DOHH2 (cell line): ENCODE measurements at regions not wholly inside any gene's neighbourhood (a gene's known extent, or its start where the extent isn't known, plus 50 kb on each side); places are given as distances from the start of the nearest gene placed in this dataset.

Experiments used
- H3F3A ChIP-seq: fragments of 200-600 bp; sonication (generic), shearing (Covaris generic); 2 replicates; pipeline ENCODE4 v1.6.0; 2016; ENCODE audit warnings: antibody characterized with exemption, mild to moderate bottlenecking; ENCODE audit not compliant: control insufficient read depth, insufficient read depth
- H3K27ac ChIP-seq: fragments of 200-600 bp; sonication (generic); 2 replicates; pipeline ENCODE4 v1.5.1; 2014; ENCODE audit warnings: low read depth, mild to moderate bottlenecking, low read length, moderate library complexity
- H3K27me3 ChIP-seq: fragments of 200-600 bp; sonication (generic); 2 replicates; pipeline ENCODE4 v1.6.1; 2014; ENCODE audit warnings: mild to moderate bottlenecking, low read length, mixed read lengths; ENCODE audit not compliant: control insufficient read depth
- H3K36me3 ChIP-seq: fragments of 200-600 bp; sonication (generic); 2 replicates; pipeline ENCODE4 v1.6.1; 2014; ENCODE audit warnings: mild to moderate bottlenecking, low read length, moderate library complexity, mixed read lengths; ENCODE audit not compliant: control insufficient read depth
- H3K4me1 ChIP-seq: fragments of 200-600 bp; sonication (generic); 2 replicates; pipeline ENCODE4 v1.6.1; 2014; ENCODE audit warnings: mild to moderate bottlenecking, low read length, mixed read lengths; ENCODE audit not compliant: control insufficient read depth
- H3K4me2 ChIP-seq: fragments of 200-600 bp; sonication (generic); 2 replicates; pipeline ENCODE4 v1.6.0; 2014; ENCODE audit warnings: mild to moderate bottlenecking, low read length, moderate library complexity
- H3K4me3 ChIP-seq: fragments of 200-600 bp; sonication (generic); 2 replicates; pipeline ENCODE4 v1.5.1; 2014; ENCODE audit warnings: mild to moderate bottlenecking, low read length, mixed read lengths
- H3K79me2 ChIP-seq: fragments of 200-600 bp; sonication (generic); 2 replicates; pipeline ENCODE4 v1.6.1; 2014; ENCODE audit warnings: mild to moderate bottlenecking, low read length, mixed read lengths; ENCODE audit not compliant: control insufficient read depth
- H3K9me2 ChIP-seq: fragments of 200-600 bp; sonication (generic); replicated peaks from 2 replicates; pipeline ENCODE4 v1.6.1; 2014; ENCODE audit warnings: mild to moderate bottlenecking, low read length, mixed read lengths; ENCODE audit not compliant: control insufficient read depth
- H3K9me3 ChIP-seq: fragments of 200-600 bp; sonication (generic); 2 replicates; pipeline ENCODE4 v1.6.1; 2014; ENCODE audit warnings: antibody characterized with exemption, low read length, mixed read lengths; ENCODE audit not compliant: control insufficient read depth, insufficient read depth
- H4K20me1 ChIP-seq: fragments of 200-600 bp; sonication (generic); 2 replicates; pipeline ENCODE4 v1.6.0; 2014; ENCODE audit warnings: low read depth, mild to moderate bottlenecking, antibody characterized with exemption, low read length, moderate library complexity; ENCODE audit not compliant: control insufficient read depth, insufficient read depth
- EZH2phosphoT487 ChIP-seq: fragments of 200-600 bp; sonication (generic); IDR thresholded peaks from 2 replicates; pipeline ENCODE4 v1.6.1; 2017; ENCODE audit warnings: borderline replicate concordance, mild to moderate bottlenecking, antibody characterized with exemption, low read length, moderate library complexity, mixed read lengths
- TF ChIP-seq, protein P1 (sequence below): fragments of 200-600 bp; sonication (generic); IDR thresholded peaks from one replicate; pipeline ENCODE4 v1.5.1; 2014; ENCODE audit warnings: antibody characterized with exemption, mild to moderate bottlenecking, low read depth, low read length; ENCODE audit not compliant: poor library complexity, severe bottlenecking

DNA sequence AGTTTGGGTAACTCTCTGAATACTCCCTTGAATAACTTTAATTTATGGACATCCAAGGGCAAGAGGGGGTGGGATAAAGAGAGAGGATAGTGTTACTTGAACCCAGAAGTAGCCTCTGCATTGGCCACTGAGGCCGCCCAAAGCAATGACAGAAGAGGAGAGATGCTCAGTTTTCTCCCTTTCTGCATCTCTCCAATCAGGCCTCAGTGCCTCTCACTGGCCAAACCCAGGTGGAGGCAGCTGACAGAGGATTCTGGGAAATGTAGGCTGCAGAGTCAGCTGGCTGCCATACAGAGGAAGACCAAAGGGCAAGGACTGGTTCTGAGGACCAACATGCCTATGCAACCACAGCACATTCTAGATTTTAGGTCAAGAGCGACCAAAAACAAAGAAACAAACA is 719.4 kb downstream of the MAT2B start:
- Histone ChIP-seq H3K4me2 (no peak overlapping the region), H3K27ac (no peak overlapping the region), H3K27me3 (no peaks in the 10 kb centered on the region), H3K79me2 (no peaks in the 10 kb centered on the region), H3K36me3 (no peaks in the 10 kb centered on the region), H3K9me2 (no peaks in the 10 kb centered on the region), H3K9me3 (no peaks in the 10 kb centered on the region), H3K4me1 (no peaks in the 10 kb centered on the region), H3K4me3 (no peak overlapping the region), H4K20me1 (no peaks in the 10 kb centered on the region), H3F3A (no peaks in the 10 kb centered on the region)
- no peak for TF ChIP-seq EZH2phosphoT487
- TF ChIP-seq, protein P1, sequence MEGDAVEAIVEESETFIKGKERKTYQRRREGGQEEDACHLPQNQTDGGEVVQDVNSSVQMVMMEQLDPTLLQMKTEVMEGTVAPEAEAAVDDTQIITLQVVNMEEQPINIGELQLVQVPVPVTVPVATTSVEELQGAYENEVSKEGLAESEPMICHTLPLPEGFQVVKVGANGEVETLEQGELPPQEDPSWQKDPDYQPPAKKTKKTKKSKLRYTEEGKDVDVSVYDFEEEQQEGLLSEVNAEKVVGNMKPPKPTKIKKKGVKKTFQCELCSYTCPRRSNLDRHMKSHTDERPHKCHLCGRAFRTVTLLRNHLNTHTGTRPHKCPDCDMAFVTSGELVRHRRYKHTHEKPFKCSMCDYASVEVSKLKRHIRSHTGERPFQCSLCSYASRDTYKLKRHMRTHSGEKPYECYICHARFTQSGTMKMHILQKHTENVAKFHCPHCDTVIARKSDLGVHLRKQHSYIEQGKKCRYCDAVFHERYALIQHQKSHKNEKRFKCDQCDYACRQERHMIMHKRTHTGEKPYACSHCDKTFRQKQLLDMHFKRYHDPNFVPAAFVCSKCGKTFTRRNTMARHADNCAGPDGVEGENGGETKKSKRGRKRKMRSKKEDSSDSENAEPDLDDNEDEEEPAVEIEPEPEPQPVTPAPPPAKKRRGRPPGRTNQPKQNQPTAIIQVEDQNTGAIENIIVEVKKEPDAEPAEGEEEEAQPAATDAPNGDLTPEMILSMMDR = no peak

DNA sequence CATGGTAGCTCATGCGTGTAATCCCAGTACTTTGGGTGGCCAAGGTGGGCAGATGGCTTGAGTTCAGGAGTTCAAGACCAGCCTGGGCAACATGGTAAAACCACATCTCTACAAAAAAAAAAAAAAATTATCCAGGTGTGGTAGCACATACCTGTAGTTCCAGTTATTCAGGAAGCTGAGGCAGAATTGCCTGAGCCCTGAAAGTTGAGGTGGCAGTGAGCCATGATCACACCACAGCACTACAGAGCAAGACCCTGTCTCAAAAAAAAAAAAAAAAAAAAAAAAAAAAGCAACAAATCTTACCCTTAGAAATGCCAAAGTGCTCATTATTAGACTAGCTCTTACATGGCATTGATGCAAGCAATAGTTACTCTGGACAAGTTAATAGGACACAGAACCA is 724.9 kb downstream of the MAT2B start:
- Histone ChIP-seq H3K4me2 (no peak overlapping the region), H3K27ac (no peak overlapping the region), H3K36me3 (no peaks in the 10 kb centered on the region), H3K79me2 (no peaks in the 10 kb centered on the region), H3K4me3 (no peak overlapping the region), H3F3A (no peaks in the 10 kb centered on the region), H3K4me1 (no peaks in the 10 kb centered on the region), H3K27me3 (no peaks in the 10 kb centered on the region), H3K9me2 (no peaks in the 10 kb centered on the region), H4K20me1 (no peaks in the 10 kb centered on the region), H3K9me3 (no peaks in the 10 kb centered on the region)
- TF ChIP-seq EZH2phosphoT487 = no peak
- TF ChIP-seq, protein P1 = no peak

GRCh38 chr5:164233791-164234190 is 728.4 kb downstream of the MAT2B start:
- Histone ChIP-seq H3K4me1 (no peaks in the 10 kb centered on the region), H3K27ac (no peak overlapping the region), H3F3A (no peaks in the 10 kb centered on the region), H3K4me3 (no peak overlapping the region), H3K79me2 (no peaks in the 10 kb centered on the region), H4K20me1 (no peaks in the 10 kb centered on the region), H3K9me3 (no peaks in the 10 kb centered on the region), H3K9me2 (no peaks in the 10 kb centered on the region), H3K36me3 (no peaks in the 10 kb centered on the region), H3K27me3 (no peaks in the 10 kb centered on the region), H3K4me2 (no peak overlapping the region)
- TF ChIP-seq, protein P1 = no peak
- no peak for TF ChIP-seq EZH2phosphoT487

DNA sequence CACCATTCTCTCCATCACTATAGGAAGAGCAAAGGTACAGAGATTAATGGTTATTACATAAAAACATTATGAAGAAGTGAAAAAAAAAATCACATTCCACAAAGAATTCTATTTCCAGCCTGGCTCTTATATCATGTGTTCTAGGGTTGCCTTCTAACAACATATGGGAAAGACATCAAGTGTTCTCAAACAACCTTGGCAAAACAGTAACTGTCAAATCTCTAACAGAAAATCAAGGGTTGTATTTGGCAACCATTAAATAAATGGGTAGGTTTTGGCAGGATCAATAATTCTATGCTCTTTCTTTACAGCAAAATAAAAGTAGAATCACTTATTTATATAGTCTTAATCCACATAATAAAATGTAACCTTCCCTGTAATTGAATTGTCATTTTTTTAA is 728.9 kb downstream of the MAT2B start:
- no peak overlapping the region for H3K27ac ChIP-seq
- H3K36me3 ChIP-seq = no peaks in the 10 kb centered on the region
- no peak overlapping the region for H3K4me2 ChIP-seq
- H3K4me3 ChIP-seq = no peak overlapping the region
- H3K79me2 ChIP-seq = no peaks in the 10 kb centered on the region
- no peaks in the 10 kb centered on the region for H3K27me3 ChIP-seq
- no peaks in the 10 kb centered on the region for H4K20me1 ChIP-seq
- no peaks in the 10 kb centered on the region for H3K9me3 ChIP-seq
- H3K4me1 ChIP-seq = no peaks in the 10 kb centered on the region
- no peaks in the 10 kb centered on the region for H3F3A ChIP-seq
- no peak for TF ChIP-seq EZH2phosphoT487
- TF ChIP-seq, protein P1 = no peak
- H3K9me2 ChIP-seq = no peaks in the 10 kb centered on the region
